HG03175 (cell line): ENCODE measurements at regions not wholly inside any gene's neighbourhood (a gene's known extent, or its start where the extent isn't known, plus 50 kb on each side); places are given as distances from the start of the nearest gene placed in this dataset.
"Not testable (repeated sequence)": the region's sequence is repeated elsewhere in the genome, so short reads cannot be mapped to it uniquely, and the experiment has no call there.

ENCODE experiments used
- ATAC-seq: cut with Tn5 transposase; IDR thresholded peaks from one replicate; pipeline ENCODE4 v1.9.1; 2021; ENCODE audit warnings: mild to moderate bottlenecking, moderate library complexity; ENCODE audit not compliant: unreplicated experiment

GRCh38 chr12:102672212-102672611, 191.8 kb upstream of the IGF1 start:
- ATAC-seq: not testable (repeated sequence)

GRCh38 chr12:102669056-102669455, 188.7 kb upstream of the IGF1 start:
- no peak for ATAC-seq

GRCh38 chr12:102666176-102666575, 185.8 kb upstream of the IGF1 start:
- ATAC-seq: not testable (repeated sequence)

GRCh38 chr12:102659200-102659911, 179.0 kb upstream of the IGF1 start:
- ATAC-seq: no peak

GRCh38 chr12:102653406-102653805, 173.0 kb upstream of the IGF1 start:
- ATAC-seq: no peak

GRCh38 chr12:102652645-102653313, 172.4 kb upstream of the IGF1 start:
- no peak for ATAC-seq

- no peak for ATAC-seq
Observed at GRCh38 chr12:102645968-102646367, 165.6 kb upstream of the IGF1 start.

GRCh38 chr12:102643879-102644575, 163.7 kb upstream of the IGF1 start:
- no peak for ATAC-seq

GRCh38 chr12:102642199-102642598, 161.8 kb upstream of the IGF1 start:
- ATAC-seq: no peak

- peak; percentile 65 for ATAC-seq
Observed at GRCh38 chr12:102640658-102641057, 160.3 kb upstream of the IGF1 start.

- no peak for ATAC-seq
Observed at GRCh38 chr12:102638777-102639176, 158.4 kb upstream of the IGF1 start.

- no peak for ATAC-seq
Observed at GRCh38 chr12:102633981-102634605, 153.7 kb upstream of the IGF1 start.

GRCh38 chr12:102631274-102631673, 150.9 kb upstream of the IGF1 start:
- ATAC-seq: no peak

GRCh38 chr12:102629262-102629888, 149.0 kb upstream of the IGF1 start:
- ATAC-seq: no peak

GRCh38 chr12:102625819-102626218, 145.5 kb upstream of the IGF1 start:
- ATAC-seq: no peak

- ATAC-seq: no peak
Observed at GRCh38 chr12:102622618-102623017, 142.3 kb upstream of the IGF1 start.

GRCh38 chr12:102618197-102618877, 138.0 kb upstream of the IGF1 start:
- no peak for ATAC-seq

- ATAC-seq: no peak
Observed at GRCh38 chr12:102616692-102617091, 136.3 kb upstream of the IGF1 start.

GRCh38 chr12:102611995-102612394, 131.6 kb upstream of the IGF1 start:
- ATAC-seq: no peak

- no peak for ATAC-seq
Observed at GRCh38 chr12:102609996-102610395, 129.6 kb upstream of the IGF1 start.
